GM18511 (cell line): ENCODE measurements at regions not wholly inside any gene's neighbourhood (a gene's known extent, or its start where the extent isn't known, plus 50 kb on each side); places are given as distances from the start of the nearest gene placed in this dataset.

Experiments used
- ATAC-seq: cut with Tn5 transposase; IDR thresholded peaks from one replicate; pipeline ENCODE4 v1.9.1; 2021; ENCODE audit warnings: mild to moderate bottlenecking, moderate library complexity; ENCODE audit not compliant: unreplicated experiment

GRCh38 chr5:4250254-4250653, 654.6 kb downstream of the IRX1 start:
- ATAC-seq: no peak

- ATAC-seq: no peak
Observed at GRCh38 chr5:4252385-4252784, 656.8 kb downstream of the IRX1 start.

GRCh38 chr5:4254736-4255135, 659.1 kb downstream of the IRX1 start:
- ATAC-seq: no peak

GRCh38 chr5:4255441-4255840, 659.8 kb downstream of the IRX1 start:
- no peak for ATAC-seq

- no peak for ATAC-seq
Observed at GRCh38 chr5:4258170-4258569, 662.5 kb downstream of the IRX1 start.

- no peak for ATAC-seq
Observed at GRCh38 chr5:4271193-4271592, 675.6 kb downstream of the IRX1 start.

GRCh38 chr5:4275232-4275631, 679.6 kb downstream of the IRX1 start:
- no peak for ATAC-seq

- ATAC-seq: no peak
Observed at GRCh38 chr5:4294878-4295277, 699.2 kb downstream of the IRX1 start.

GRCh38 chr5:4295663-4296339, 700.2 kb downstream of the IRX1 start:
- no peak for ATAC-seq

- no peak for ATAC-seq
Observed at GRCh38 chr5:4306057-4306456, 710.4 kb downstream of the IRX1 start.

GRCh38 chr5:4309026-4309425, 713.4 kb downstream of the IRX1 start:
- no peak for ATAC-seq

GRCh38 chr5:4313138-4313537, 717.5 kb downstream of the IRX1 start:
- ATAC-seq: no peak

- ATAC-seq: no peak
Observed at GRCh38 chr5:4319478-4320128, 724.0 kb downstream of the IRX1 start.

GRCh38 chr5:4330327-4330726, 734.7 kb downstream of the IRX1 start:
- no peak for ATAC-seq

- no peak for ATAC-seq
Observed at GRCh38 chr5:4335078-4335477, 739.4 kb downstream of the IRX1 start.

- no peak for ATAC-seq
Observed at GRCh38 chr5:4337519-4337918, 741.9 kb downstream of the IRX1 start.

- ATAC-seq: no peak
Observed at GRCh38 chr5:4339949-4340348, 744.3 kb downstream of the IRX1 start.

GRCh38 chr5:4345850-4346249, 750.2 kb downstream of the IRX1 start:
- ATAC-seq: no peak

GRCh38 chr5:4348423-4348822, 752.8 kb downstream of the IRX1 start:
- no peak for ATAC-seq

- no peak for ATAC-seq
Observed at GRCh38 chr5:4348919-4349318, 753.3 kb downstream of the IRX1 start.

GRCh38 chr5:4356201-4356600, 760.6 kb downstream of the IRX1 start:
- no peak for ATAC-seq

GRCh38 chr5:4359847-4360246, 764.2 kb downstream of the IRX1 start:
- no peak for ATAC-seq

GRCh38 chr5:4361753-4362152, 766.1 kb downstream of the IRX1 start:
- no peak for ATAC-seq
